SU-DHL-6 (cell line): ENCODE measurements at regions not wholly inside any gene's neighbourhood (a gene's known extent, or its start where the extent isn't known, plus 50 kb on each side); places are given as distances from the start of the nearest gene placed in this dataset.

Source experiments
- H2AFZ ChIP-seq: fragments of 200-600 bp; sonication (generic); 2 replicates; pipeline ENCODE4 v1.6.1; 2014; ENCODE audit warnings: low read depth, mild to moderate bottlenecking, moderate library complexity, mixed read lengths, antibody characterized with exemption, low read length; ENCODE audit not compliant: severe bottlenecking
- H3F3A ChIP-seq: fragments of 200-600 bp; shearing (Covaris generic); 2 replicates; pipeline ENCODE4 v1.6.0; 2016; ENCODE audit warnings: antibody characterized with exemption, mild to moderate bottlenecking; ENCODE audit not compliant: insufficient read depth
- H3K27ac ChIP-seq: fragments of 200-600 bp; sonication (generic); 2 replicates; pipeline ENCODE4 v1.5.1; 2016; ENCODE audit warnings: low read depth, mild to moderate bottlenecking, low read length, moderate library complexity, mixed read lengths
- H3K27me3 ChIP-seq: fragments of 200-600 bp; sonication (generic), shearing (Covaris generic); 2 replicates; pipeline ENCODE4 v1.6.0; 2014; ENCODE audit warnings: mild to moderate bottlenecking, low read length
- H3K36me3 ChIP-seq: fragments of 200-600 bp; sonication (generic); 2 replicates; pipeline ENCODE4 v1.6.1; 2014; ENCODE audit warnings: mild to moderate bottlenecking, low read length, mixed read lengths
- H3K4me2 ChIP-seq: fragments of 300-600, 200-600 bp; shearing (Covaris generic), sonication (generic); 2 replicates; pipeline ENCODE4 v1.6.0; 2014; ENCODE audit warnings: low read length, low read depth, mild to moderate bottlenecking; ENCODE audit not compliant: poor library complexity, severe bottlenecking
- H3K4me3 ChIP-seq: fragments of 200-600 bp; sonication (generic); 2 replicates; pipeline ENCODE4 v1.5.1; 2014; ENCODE audit warnings: antibody characterized with exemption, low read length, mild to moderate bottlenecking, mixed read lengths; ENCODE audit not compliant: insufficient read depth, poor library complexity, severe bottlenecking
- H3K79me2 ChIP-seq: fragments of 200-600 bp; sonication (generic); 2 replicates; pipeline ENCODE4 v1.6.1; 2014; ENCODE audit warnings: mild to moderate bottlenecking, low read length, moderate library complexity; ENCODE audit not compliant: insufficient read depth
- H3K9ac ChIP-seq: fragments of 200-600 bp; sonication (generic); 2 replicates; pipeline ENCODE4 v1.7.0; 2014; ENCODE audit warnings: mild to moderate bottlenecking, low read length
- H3K9me2 ChIP-seq: fragments of 200-600 bp; sonication (generic); replicated peaks from 2 replicates; pipeline ENCODE4 v1.6.1; 2014; ENCODE audit warnings: low read length; ENCODE audit not compliant: insufficient read depth
- H3K9me3 ChIP-seq: fragments of 200-600 bp; sonication (generic); 2 replicates; pipeline ENCODE4 v1.6.1; 2014; ENCODE audit warnings: low read length, mixed read lengths; ENCODE audit not compliant: insufficient read depth
- H4K20me1 ChIP-seq: fragments of 200-600 bp; sonication (generic); 2 replicates; pipeline ENCODE4 v1.6.1; 2014; ENCODE audit warnings: low read depth, mild to moderate bottlenecking, antibody characterized with exemption, low read length, moderate library complexity, mixed read lengths
- CTCF ChIP-seq: fragments of 200-600 bp; sonication (generic); IDR thresholded peaks from one replicate; pipeline ENCODE4 v1.5.1; 2017; ENCODE audit warnings: antibody characterized with exemption, mild to moderate bottlenecking, low read length, moderate library complexity; ENCODE audit not compliant: insufficient read depth, poor library complexity, severe bottlenecking
- EZH2phosphoT487 ChIP-seq: fragments of 200-600 bp; sonication (generic), shearing (Covaris generic); conservative IDR thresholded peaks from 2 replicates; pipeline ENCODE4 v1.6.1; 2018; ENCODE audit warnings: mild to moderate bottlenecking, antibody characterized with exemption, low read length, moderate library complexity, mixed read lengths

- H3K4me2 ChIP-seq: peak overlapping the region; percentile 97
- H3F3A ChIP-seq: peaks cover 12% of the 10 kb centered on the region
- TF ChIP-seq CTCF (no peak), EZH2phosphoT487 (no peak)
- peak overlapping the region; percentile 89 for H3K4me3 ChIP-seq
- H3K9me2 ChIP-seq: no peaks in the 10 kb centered on the region
- peak overlapping the region; percentile 90 for H3K9ac ChIP-seq
- peak overlapping the region; percentile 28; the same call in 1 of the 2 replicates for H3K27ac ChIP-seq
- H3K9me3 ChIP-seq: no peaks in the 10 kb centered on the region
- H3K79me2 ChIP-seq: peaks cover 22% of the 10 kb centered on the region
- no peaks in the 10 kb centered on the region for H3K36me3 ChIP-seq
- no peaks in the 10 kb centered on the region for H3K27me3 ChIP-seq
- 0 out of 2 replicates have a peak, but pooled peaks cover 3% of the 10 kb centered on the region for H4K20me1 ChIP-seq
- peak overlapping the region; percentile 99 for H2AFZ ChIP-seq
Measured at GRCh38 chr3:107240183-107241091, 136.8 kb upstream of the CCDC54 start.

- Histone ChIP-seq H3K27ac (peak overlapping the region; percentile 28; the same call in 1 of the 2 replicates), H3K4me2 (peak overlapping the region; percentile 97), H4K20me1 (0 out of 2 replicates have a peak, but pooled peaks cover 3% of the 10 kb centered on the region), H2AFZ (peak overlapping the region; percentile 99), H3K79me2 (peaks cover 22% of the 10 kb centered on the region), H3K9ac (peak overlapping the region; percentile 90), H3K4me3 (peak overlapping the region; percentile 89), H3K36me3 (no peaks in the 10 kb centered on the region), H3K27me3 (no peaks in the 10 kb centered on the region), H3K9me3 (no peaks in the 10 kb centered on the region), H3K9me2 (no peaks in the 10 kb centered on the region), H3F3A (peaks cover 12% of the 10 kb centered on the region)
- TF ChIP-seq EZH2phosphoT487 (no peak), CTCF (no peak)
Measured at GRCh38 chr3:107241217-107241616, 136.0 kb upstream of the CCDC54 start.

GRCh38 chr3:107242579-107242978, 134.7 kb upstream of the CCDC54 start:
- no peaks in the 10 kb centered on the region for H3K27me3 ChIP-seq
- H3K4me3 ChIP-seq: no peak overlapping the region

More at GRCh38 chr3:107242579-107242978, 134.7 kb upstream of the CCDC54 start:
- no peaks in the 10 kb centered on the region for H3K36me3 ChIP-seq
- H4K20me1 ChIP-seq: 0 out of 2 replicates have a peak, but pooled peaks cover 3% of the 10 kb centered on the region
- H3K79me2 ChIP-seq: peaks cover 22% of the 10 kb centered on the region
- no peak overlapping the region for H2AFZ ChIP-seq
- H3K27ac ChIP-seq: no peak overlapping the region
- peaks cover 7% of the 10 kb centered on the region for H3F3A ChIP-seq
- TF ChIP-seq CTCF: no peak
- no peak for TF ChIP-seq EZH2phosphoT487
- H3K4me2 ChIP-seq: peak overlapping the region; percentile 97
- no peaks in the 10 kb centered on the region for H3K9me3 ChIP-seq
- H3K9ac ChIP-seq: no peak overlapping the region
- no peaks in the 10 kb centered on the region for H3K9me2 ChIP-seq
